Mesenteric fat pad (tissue), 1 donor: ENCODE measurements at regions not wholly inside any gene's neighbourhood (a gene's known extent, or its start where the extent isn't known, plus 50 kb on each side); places are given as distances from the start of the nearest gene placed in this dataset.
"Not testable (repeated sequence)": the region's sequence is repeated elsewhere in the genome, so short reads cannot be mapped to it uniquely, and the experiment has no call there.

Experiments
- DNase-seq: peaks from one replicate; pipeline ENCODE4 v3.0.0-alpha.2; 2020; ENCODE audit warnings: low spot score
- donor health status: DM: yes; HTN: yes; CAD: no.

GRCh38 chr7:52615021-52615695 lies 420.3 kb upstream of the POM121L12 start:
- no peak for DNase-seq

GRCh38 chr7:52609511-52609910 lies 425.9 kb upstream of the POM121L12 start:
- DNase-seq = no peak

GRCh38 chr7:52592698-52593097 lies 442.7 kb upstream of the POM121L12 start:
- no peak for DNase-seq

- DNase-seq = no peak
These were observed 448.7 kb upstream of the POM121L12 start for GRCh38 chr7:52586704-52587103.

GRCh38 chr7:52584041-52584440 lies 451.4 kb upstream of the POM121L12 start:
- DNase-seq = no peak

GRCh38 chr7:52573141-52573540 lies 462.3 kb upstream of the POM121L12 start:
- DNase-seq = not testable (repeated sequence)

GRCh38 chr7:52571026-52571425 lies 464.4 kb upstream of the POM121L12 start:
- no peak for DNase-seq

- no peak for DNase-seq
These were observed 466.3 kb upstream of the POM121L12 start for GRCh38 chr7:52569151-52569550.

- DNase-seq = no peak
These were observed 469.5 kb upstream of the POM121L12 start for GRCh38 chr7:52565974-52566373.

- DNase-seq = no peak
These were observed 479.6 kb upstream of the POM121L12 start for GRCh38 chr7:52555805-52556204.

- DNase-seq = no peak
These were observed 488.0 kb upstream of the POM121L12 start for GRCh38 chr7:52547308-52547910.

GRCh38 chr7:52541198-52541765 lies 494.2 kb upstream of the POM121L12 start:
- not testable (repeated sequence) for DNase-seq

- DNase-seq = no peak
These were observed 495.4 kb upstream of the POM121L12 start for GRCh38 chr7:52540041-52540440.

- no peak for DNase-seq
These were observed 496.0 kb upstream of the POM121L12 start for GRCh38 chr7:52539414-52539813.

- DNase-seq = no peak
These were observed 498.4 kb upstream of the POM121L12 start for GRCh38 chr7:52537051-52537450.

GRCh38 chr7:52525772-52526341 lies 509.6 kb upstream of the POM121L12 start:
- no peak for DNase-seq

- DNase-seq = no peak
These were observed 516.6 kb upstream of the POM121L12 start for GRCh38 chr7:52518869-52519268.

- no peak for DNase-seq
These were observed 522.8 kb upstream of the POM121L12 start for GRCh38 chr7:52512656-52513055.

GRCh38 chr7:52507546-52508255 lies 527.7 kb upstream of the POM121L12 start:
- no peak for DNase-seq

GRCh38 chr7:52506325-52506724 lies 529.1 kb upstream of the POM121L12 start:
- DNase-seq = no peak

- DNase-seq = no peak
These were observed 530.9 kb upstream of the POM121L12 start for GRCh38 chr7:52504561-52504960.

- DNase-seq = no peak
These were observed 533.2 kb upstream of the POM121L12 start for GRCh38 chr7:52502281-52502680.
